ENCODE measurements at regions not wholly inside any gene's neighbourhood (a gene's known extent, or its start where the extent isn't known, plus 50 kb on each side); places are given as distances from the start of the nearest gene placed in this dataset.

DNA sequence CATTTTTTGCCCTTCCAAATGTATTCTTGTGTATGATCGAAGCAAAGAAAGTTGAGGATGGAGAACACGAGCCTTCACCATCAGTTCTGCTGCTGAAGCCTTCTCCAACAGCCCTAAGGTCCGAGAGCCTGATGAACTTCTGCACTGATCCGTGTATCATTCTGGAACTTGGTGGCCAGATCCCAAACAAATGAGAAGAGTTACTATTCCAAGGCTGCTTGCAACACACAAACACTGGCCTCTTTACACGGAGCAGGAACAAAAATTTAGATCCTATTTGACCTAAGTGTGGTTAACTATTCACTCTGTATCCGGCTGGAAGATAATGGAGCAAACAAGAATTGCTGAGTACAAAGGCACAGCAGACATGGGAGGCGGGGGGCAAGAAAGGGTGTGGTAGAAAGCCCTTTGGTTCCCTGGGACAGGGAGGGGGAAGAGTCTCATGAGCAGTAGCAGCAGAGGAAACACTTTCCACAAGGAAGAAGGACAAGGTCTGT lies 282.9 kb downstream of the SOX9 start:
- peaks cover 0 to 9% of the 10 kb centered on the region in 2 donors for H3K4me1 ChIP-seq
- no peak for DNase-seq (ENCODE audit: low spot score)
- H3K9me3 ChIP-seq = no peaks in the 10 kb centered on the region
- TF ChIP-seq, protein P1, sequence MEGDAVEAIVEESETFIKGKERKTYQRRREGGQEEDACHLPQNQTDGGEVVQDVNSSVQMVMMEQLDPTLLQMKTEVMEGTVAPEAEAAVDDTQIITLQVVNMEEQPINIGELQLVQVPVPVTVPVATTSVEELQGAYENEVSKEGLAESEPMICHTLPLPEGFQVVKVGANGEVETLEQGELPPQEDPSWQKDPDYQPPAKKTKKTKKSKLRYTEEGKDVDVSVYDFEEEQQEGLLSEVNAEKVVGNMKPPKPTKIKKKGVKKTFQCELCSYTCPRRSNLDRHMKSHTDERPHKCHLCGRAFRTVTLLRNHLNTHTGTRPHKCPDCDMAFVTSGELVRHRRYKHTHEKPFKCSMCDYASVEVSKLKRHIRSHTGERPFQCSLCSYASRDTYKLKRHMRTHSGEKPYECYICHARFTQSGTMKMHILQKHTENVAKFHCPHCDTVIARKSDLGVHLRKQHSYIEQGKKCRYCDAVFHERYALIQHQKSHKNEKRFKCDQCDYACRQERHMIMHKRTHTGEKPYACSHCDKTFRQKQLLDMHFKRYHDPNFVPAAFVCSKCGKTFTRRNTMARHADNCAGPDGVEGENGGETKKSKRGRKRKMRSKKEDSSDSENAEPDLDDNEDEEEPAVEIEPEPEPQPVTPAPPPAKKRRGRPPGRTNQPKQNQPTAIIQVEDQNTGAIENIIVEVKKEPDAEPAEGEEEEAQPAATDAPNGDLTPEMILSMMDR (IDR thresholded peaks at IDR 0.05) = no peak
- H3K27me3 ChIP-seq = no peaks in the 10 kb centered on the region
- no peaks in the 10 kb centered on the region for H3K36me3 ChIP-seq
- H3K4me3 ChIP-seq = no peak overlapping the region
- no peak overlapping the region for H3K27ac ChIP-seq

DNA sequence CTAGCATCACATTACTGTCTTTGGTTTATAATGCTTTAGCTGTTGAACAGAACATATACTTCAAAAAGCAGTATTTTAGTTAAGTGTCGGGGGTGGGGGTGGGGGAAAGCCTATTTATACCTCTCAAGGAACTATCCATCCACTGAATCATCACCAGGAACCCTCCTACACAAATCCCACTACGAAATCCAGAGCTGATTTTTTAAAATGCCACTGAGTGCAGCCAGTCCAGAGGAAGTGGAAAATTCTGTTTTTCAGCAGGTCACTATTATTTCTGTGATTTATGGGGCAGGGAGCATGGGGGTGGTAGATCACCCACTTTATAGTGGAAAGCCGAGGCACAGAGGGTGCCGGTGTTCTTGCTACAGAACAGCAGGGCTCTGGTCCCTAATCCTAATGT lies 284.1 kb downstream of the SOX9 start:
- DNase-seq (ENCODE audit: low spot score) = no peak
- no peaks in the 10 kb centered on the region for H3K36me3 ChIP-seq
- no peak overlapping the region for H3K4me3 ChIP-seq
- H3K27ac ChIP-seq = no peak overlapping the region
- no peaks in the 10 kb centered on the region for H3K9me3 ChIP-seq
- TF ChIP-seq, protein P1 (IDR thresholded peaks at IDR 0.05) = no peak
- peaks cover 0 to 9% of the 10 kb centered on the region in 2 donors for H3K4me1 ChIP-seq
- no peaks in the 10 kb centered on the region for H3K27me3 ChIP-seq

- no peak for DNase-seq (ENCODE audit: low spot score)
- Histone ChIP-seq H3K27me3 (no peaks in the 10 kb centered on the region), H3K4me1 (peaks cover 0 to 9% of the 10 kb centered on the region in 2 donors), H3K27ac (no peak overlapping the region), H3K9me3 (no peaks in the 10 kb centered on the region), H3K36me3 (no peaks in the 10 kb centered on the region), H3K4me3 (no peak overlapping the region)
- TF ChIP-seq, protein P1 (IDR thresholded peaks at IDR 0.05) = no peak
Measured at GRCh38 chr17:72405662-72406230, 284.9 kb downstream of the SOX9 start.

DNA sequence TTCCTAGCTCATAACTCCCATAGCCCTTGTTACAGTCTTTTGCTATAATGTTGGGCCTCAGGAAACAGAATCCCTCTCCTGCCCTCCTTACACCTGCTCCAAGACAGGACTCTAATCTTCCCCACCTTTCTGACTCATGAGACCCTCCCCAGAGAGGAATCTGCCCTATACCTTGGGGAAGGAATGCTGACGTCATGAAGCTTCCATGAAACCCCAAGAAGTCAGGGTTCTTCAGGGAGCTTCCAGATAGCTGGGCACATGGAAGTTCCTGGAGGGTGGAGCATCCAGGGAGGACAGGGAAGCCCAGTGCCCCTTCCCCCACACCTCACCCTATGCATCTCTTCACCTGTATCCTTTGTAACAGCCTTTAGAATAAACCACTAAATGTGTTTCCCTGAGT lies 285.7 kb downstream of the SOX9 start:
- TF ChIP-seq, protein P1 (IDR thresholded peaks at IDR 0.05) = no peak
- DNase-seq (ENCODE audit: low spot score) = no peak
- H3K9me3 ChIP-seq = no peaks in the 10 kb centered on the region
- no peaks in the 10 kb centered on the region for H3K36me3 ChIP-seq
- no peak overlapping the region for H3K27ac ChIP-seq
- H3K27me3 ChIP-seq = no peaks in the 10 kb centered on the region
- peaks cover 0 to 9% of the 10 kb centered on the region in 2 donors for H3K4me1 ChIP-seq
- no peak overlapping the region for H3K4me3 ChIP-seq

- no peaks in the 10 kb centered on the region for H3K27me3 ChIP-seq
- peaks cover 0 to 9% of the 10 kb centered on the region in 2 donors for H3K4me1 ChIP-seq
- DNase-seq (ENCODE audit: low spot score) = no peak
- no peak overlapping the region for H3K27ac ChIP-seq
- no peak overlapping the region for H3K4me3 ChIP-seq
- H3K36me3 ChIP-seq = no peaks in the 10 kb centered on the region
- H3K9me3 ChIP-seq = no peaks in the 10 kb centered on the region
- TF ChIP-seq, protein P1 (IDR thresholded peaks at IDR 0.05) = no peak
Measured at GRCh38 chr17:72407336-72407909, 286.6 kb downstream of the SOX9 start.

- Histone ChIP-seq H3K4me1 (peaks cover 0 to 9% of the 10 kb centered on the region in 2 donors), H3K9me3 (no peaks in the 10 kb centered on the region), H3K27ac (no peak overlapping the region), H3K4me3 (no peak overlapping the region), H3K27me3 (no peaks in the 10 kb centered on the region), H3K36me3 (no peaks in the 10 kb centered on the region)
- DNase-seq (ENCODE audit: low spot score) = no peak
- TF ChIP-seq, protein P1 (IDR thresholded peaks at IDR 0.05) = no peak
Measured at GRCh38 chr17:72407931-72408330, 287.1 kb downstream of the SOX9 start.
